Trophoblast cell (in vitro differentiated cells and primary cell): ENCODE measurements at regions not wholly inside any gene's neighbourhood (a gene's known extent, or its start where the extent isn't known, plus 50 kb on each side); places are given as distances from the start of the nearest gene placed in this dataset.

Source experiments
- DNase-seq, 2 donors: peaks; one replicate each; pipeline ENCODE4 v3.0.0-alpha.2; 2016
- H2AFZ ChIP-seq: 2 replicates; pipeline ENCODE4 v1.6.1; 2013; ENCODE audit warnings: low read length, moderate library complexity, mild to moderate bottlenecking; ENCODE audit not compliant: insufficient read depth, poor library complexity
- H2AK5ac ChIP-seq: 2 replicates; pipeline ENCODE4 v1.6.1; 2013; ENCODE audit warnings: mild to moderate bottlenecking, low read length
- H2BK120ac ChIP-seq: 2 replicates; pipeline ENCODE4 v1.6.1; 2013; ENCODE audit warnings: low read length, mild to moderate bottlenecking, moderate library complexity; ENCODE audit not compliant: insufficient read depth, poor library complexity
- H2BK12ac ChIP-seq: 2 replicates; pipeline ENCODE4 v1.6.1; 2013; ENCODE audit warnings: mild to moderate bottlenecking, low read length, moderate library complexity
- H2BK5ac ChIP-seq: 2 replicates; pipeline ENCODE4 v1.6.1; 2013; ENCODE audit warnings: low read length, low read depth, moderate library complexity, mild to moderate bottlenecking; ENCODE audit not compliant: poor library complexity
- H3K14ac ChIP-seq: 2 replicates; pipeline ENCODE4 v1.6.1; 2013; ENCODE audit warnings: mild to moderate bottlenecking, low read length
- H3K18ac ChIP-seq: 2 replicates; pipeline ENCODE4 v1.6.1; 2013; ENCODE audit warnings: mild to moderate bottlenecking, low read length
- H3K23ac ChIP-seq: 2 replicates; pipeline ENCODE4 v1.6.1; 2013; ENCODE audit warnings: low read length
- H3K27ac ChIP-seq: 2 replicates; pipeline ENCODE4 v1.5.1; 2013; ENCODE audit warnings: low read depth, mild to moderate bottlenecking, inconsistent platforms, low read length, moderate library complexity
- H3K27me3 ChIP-seq: 2 replicates; pipeline ENCODE4 v1.6.1; 2013; ENCODE audit warnings: inconsistent platforms, mild to moderate bottlenecking, low read length, moderate library complexity; ENCODE audit not compliant: insufficient read depth
- H3K36me3 ChIP-seq, 2 experiments: 1 replicate in 1 of 2; 2 replicates in 1 of 2; pipeline ENCODE4 v1.6.1; 2013; ENCODE audit warnings: low read length in 2 of 2, mild to moderate bottlenecking in 2 of 2, moderate library complexity in 1 of 2; ENCODE audit not compliant: insufficient read depth in 2 of 2, control insufficient read depth in 1 of 2
- H3K4ac ChIP-seq: 2 replicates; pipeline ENCODE4 v1.6.1; 2013; ENCODE audit warnings: low read depth, mild to moderate bottlenecking, low read length, moderate library complexity
- H3K4me1 ChIP-seq, 2 experiments: 1 replicate in 1 of 2; 2 replicates in 1 of 2; pipeline ENCODE4 v1.6.1; 2013; ENCODE audit warnings: low read length in 2 of 2, mild to moderate bottlenecking in 2 of 2, moderate library complexity in 1 of 2; ENCODE audit not compliant: insufficient read depth in 2 of 2, control insufficient read depth in 1 of 2
- H3K4me2 ChIP-seq: 2 replicates; pipeline ENCODE4 v1.6.1; 2013; ENCODE audit warnings: inconsistent platforms, mild to moderate bottlenecking, low read length, moderate library complexity
- H3K4me3 ChIP-seq: 2 replicates; pipeline ENCODE4 v1.5.1; 2013; ENCODE audit warnings: mild to moderate bottlenecking, low read depth, low read length, inconsistent platforms
- H3K79me1 ChIP-seq: one replicate; pipeline ENCODE4 v1.6.1; 2013; ENCODE audit warnings: low read length
- H3K79me2 ChIP-seq: 2 replicates; pipeline ENCODE4 v1.6.1; 2013; ENCODE audit warnings: low read length, mild to moderate bottlenecking; ENCODE audit not compliant: control insufficient read depth, insufficient read depth, poor library complexity
- H3K9ac ChIP-seq: 2 replicates; pipeline ENCODE4 v1.6.1; 2013; ENCODE audit warnings: mild to moderate bottlenecking, low read length
- H3K9me3 ChIP-seq: 2 replicates; pipeline ENCODE4 v1.6.1; 2013; ENCODE audit warnings: low read depth, mild to moderate bottlenecking, control low read depth, inconsistent platforms, low read length; ENCODE audit not compliant: insufficient read depth
- H4K12ac ChIP-seq: 2 replicates; pipeline ENCODE4 v1.6.1; 2013; ENCODE audit warnings: low read depth, mild to moderate bottlenecking, low read length, moderate library complexity
- H4K8ac ChIP-seq: 2 replicates; pipeline ENCODE4 v1.6.1; 2013; ENCODE audit warnings: low read depth, mild to moderate bottlenecking, low read length, moderate library complexity
- H4K91ac ChIP-seq: one replicate; pipeline ENCODE4 v1.6.1; 2013; ENCODE audit warnings: low read depth, mild to moderate bottlenecking, low read length, moderate library complexity
- WGBS: extraction: QIAGEN DNeasy Blood & Tissue Kit; methylation state at CpG from one replicate; pipeline ENCODE4 v1.1.7; 2013; ENCODE audit warnings: missing lambda C conversion rate; ENCODE audit not compliant: insufficient read length, insufficient coverage; ENCODE audit errors: extremely low coverage; 5-methylcytosine and 5-hydroxymethylcytosine counted together

DNA sequence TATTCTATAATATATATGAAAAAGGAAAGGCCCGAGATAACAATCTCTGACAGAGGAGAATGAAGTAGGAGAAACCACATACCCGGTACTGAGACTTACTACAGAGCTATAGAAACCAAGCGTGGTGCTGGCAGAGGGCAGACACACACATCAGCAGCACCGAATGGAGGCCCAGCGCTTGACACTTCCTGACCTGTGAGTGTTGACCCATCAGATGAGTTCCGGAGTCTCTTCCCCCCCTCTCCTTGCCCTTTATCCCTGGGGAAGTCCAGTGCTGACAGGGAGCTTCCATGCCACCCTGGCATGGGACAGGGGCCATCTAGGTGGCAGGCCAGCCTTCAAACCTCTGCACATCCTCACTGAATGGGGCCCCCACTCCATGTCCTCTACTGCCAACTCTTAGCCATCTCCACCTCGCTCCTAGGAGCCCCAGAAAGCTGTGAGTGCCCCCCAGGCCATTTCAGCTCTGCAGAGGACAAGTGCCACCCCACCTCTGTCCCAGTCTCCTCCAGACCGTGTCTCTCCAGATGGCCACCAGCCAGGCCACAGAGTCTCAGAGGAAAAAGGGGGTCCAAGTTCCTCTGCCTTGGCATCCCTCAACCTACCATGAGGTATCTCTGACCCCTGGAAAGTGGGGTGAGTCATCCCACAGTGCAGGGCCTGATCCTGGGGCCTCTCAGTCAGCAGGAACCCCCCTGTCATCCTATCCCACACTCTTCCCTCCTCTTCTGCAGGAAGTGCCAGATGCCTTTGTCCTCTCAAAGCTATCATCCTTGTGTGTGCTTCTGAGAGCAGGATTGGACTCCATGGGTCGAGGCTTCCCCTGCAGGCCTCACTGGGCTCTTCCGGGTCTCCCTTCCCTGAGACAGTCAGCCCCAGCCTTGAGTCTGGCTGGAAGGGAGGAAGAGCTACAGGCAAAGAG is 116.5 kb upstream of the ALDH1A3 start:
- no CpG with 5 or more reads among the region's 10 CpGs for WGBS
- Histone ChIP-seq H3K4ac (no peak overlapping the region), H4K8ac (no peak overlapping the region)

GRCh38 chr15:100763835-100764750 is 115.5 kb upstream of the ALDH1A3 start:
- Histone ChIP-seq H3K9me3 (no peaks in the 10 kb centered on the region), H3K27ac (no peak overlapping the region), H3K4me3 (no peak overlapping the region), H2BK5ac (no peak overlapping the region), H3K79me2 (no peaks in the 10 kb centered on the region), H3K79me1 (no peaks in the 10 kb centered on the region), H4K91ac (no peak overlapping the region), H3K9ac (no peak overlapping the region), H4K12ac (no peak overlapping the region), H3K4me2 (no peak overlapping the region), H3K14ac (no peak overlapping the region), H3K18ac (no peak overlapping the region), H2AK5ac (no peak overlapping the region), H2BK12ac (no peak overlapping the region), H3K27me3 (no peaks in the 10 kb centered on the region), H3K4me1 (no peaks in the 10 kb centered on the region), H3K36me3 (no peaks in the 10 kb centered on the region), H4K8ac (no peak overlapping the region), H2BK120ac (no peak overlapping the region), H2AFZ (no peak overlapping the region), H3K23ac (no peak overlapping the region), H3K4ac (no peak overlapping the region)
- no peak for DNase-seq
- WGBS = no CpG with 5 or more reads among the region's 20 CpGs

More for the DNA sequence above, 116.5 kb upstream of the ALDH1A3 start:
- Histone ChIP-seq H2BK120ac (no peak overlapping the region), H3K27ac (no peak overlapping the region), H2BK12ac (no peak overlapping the region), H3K23ac (no peak overlapping the region), H3K4me2 (no peak overlapping the region), H3K36me3 (no peaks in the 10 kb centered on the region), H3K4me1 (no peaks in the 10 kb centered on the region), H2AFZ (no peak overlapping the region), H2BK5ac (no peak overlapping the region), H3K27me3 (no peaks in the 10 kb centered on the region), H3K79me2 (no peaks in the 10 kb centered on the region), H4K91ac (no peak overlapping the region), H3K14ac (no peak overlapping the region), H4K12ac (no peak overlapping the region), H3K9me3 (no peaks in the 10 kb centered on the region), H3K18ac (no peak overlapping the region), H3K79me1 (no peaks in the 10 kb centered on the region), H3K4me3 (no peak overlapping the region), H2AK5ac (no peak overlapping the region), H3K9ac (no peak overlapping the region)
- no peak for DNase-seq

DNA sequence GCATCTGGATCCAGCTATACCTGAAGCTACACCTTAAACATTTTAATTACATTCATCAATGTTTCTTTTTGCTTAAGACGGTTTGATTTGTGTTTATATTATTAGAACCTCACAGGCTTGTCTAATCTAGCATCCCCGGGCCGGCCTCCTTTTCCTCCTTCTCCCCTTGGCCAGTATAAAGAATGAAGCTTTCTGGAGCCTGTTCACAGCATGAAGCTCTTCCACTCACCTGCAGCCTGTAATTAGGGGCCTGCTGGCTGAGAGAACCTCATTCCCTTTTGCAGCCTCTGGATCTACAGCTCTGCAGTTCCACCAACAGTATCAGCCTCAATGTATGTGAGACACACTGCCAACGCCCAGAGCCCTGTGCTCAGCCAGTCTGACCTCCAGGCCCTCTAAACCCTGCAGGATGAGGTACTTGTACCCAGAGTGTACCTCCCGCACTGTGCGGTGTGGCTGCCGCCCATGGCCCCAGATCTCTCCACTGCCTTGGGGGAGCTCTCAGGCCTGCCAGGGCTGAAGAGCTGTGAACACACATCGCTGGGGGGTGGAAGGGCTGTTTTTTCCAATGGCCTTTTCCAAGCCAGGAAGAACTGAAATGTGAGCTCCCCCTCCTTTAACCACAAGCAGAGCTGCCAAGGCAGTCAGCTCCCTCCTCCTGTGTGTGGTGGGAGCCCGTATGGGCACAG is 114.7 kb upstream of the ALDH1A3 start:
- H3K4me1 ChIP-seq = no peaks in the 10 kb centered on the region
- H3K27ac ChIP-seq = no peak overlapping the region
- no peak overlapping the region for H3K23ac ChIP-seq
- H3K27me3 ChIP-seq = no peaks in the 10 kb centered on the region
- H3K36me3 ChIP-seq = no peaks in the 10 kb centered on the region
- no peak overlapping the region for H2BK120ac ChIP-seq
- H3K14ac ChIP-seq = no peak overlapping the region
- no peak overlapping the region for H3K4me2 ChIP-seq
- H3K79me1 ChIP-seq = no peaks in the 10 kb centered on the region
- H3K79me2 ChIP-seq = no peaks in the 10 kb centered on the region
- H2AFZ ChIP-seq = no peak overlapping the region
- H2BK12ac ChIP-seq = no peak overlapping the region
- no peak overlapping the region for H3K18ac ChIP-seq
- H2AK5ac ChIP-seq = no peak overlapping the region
- no peak overlapping the region for H4K12ac ChIP-seq
- no peak for DNase-seq
- WGBS = no CpG with 5 or more reads among the region's 9 CpGs
- no peak overlapping the region for H4K91ac ChIP-seq
- no peak overlapping the region for H3K4me3 ChIP-seq
- no peak overlapping the region for H3K4ac ChIP-seq
- H3K9me3 ChIP-seq = no peaks in the 10 kb centered on the region
- no peak overlapping the region for H2BK5ac ChIP-seq
- no peak overlapping the region for H4K8ac ChIP-seq
- H3K9ac ChIP-seq = no peak overlapping the region

DNA sequence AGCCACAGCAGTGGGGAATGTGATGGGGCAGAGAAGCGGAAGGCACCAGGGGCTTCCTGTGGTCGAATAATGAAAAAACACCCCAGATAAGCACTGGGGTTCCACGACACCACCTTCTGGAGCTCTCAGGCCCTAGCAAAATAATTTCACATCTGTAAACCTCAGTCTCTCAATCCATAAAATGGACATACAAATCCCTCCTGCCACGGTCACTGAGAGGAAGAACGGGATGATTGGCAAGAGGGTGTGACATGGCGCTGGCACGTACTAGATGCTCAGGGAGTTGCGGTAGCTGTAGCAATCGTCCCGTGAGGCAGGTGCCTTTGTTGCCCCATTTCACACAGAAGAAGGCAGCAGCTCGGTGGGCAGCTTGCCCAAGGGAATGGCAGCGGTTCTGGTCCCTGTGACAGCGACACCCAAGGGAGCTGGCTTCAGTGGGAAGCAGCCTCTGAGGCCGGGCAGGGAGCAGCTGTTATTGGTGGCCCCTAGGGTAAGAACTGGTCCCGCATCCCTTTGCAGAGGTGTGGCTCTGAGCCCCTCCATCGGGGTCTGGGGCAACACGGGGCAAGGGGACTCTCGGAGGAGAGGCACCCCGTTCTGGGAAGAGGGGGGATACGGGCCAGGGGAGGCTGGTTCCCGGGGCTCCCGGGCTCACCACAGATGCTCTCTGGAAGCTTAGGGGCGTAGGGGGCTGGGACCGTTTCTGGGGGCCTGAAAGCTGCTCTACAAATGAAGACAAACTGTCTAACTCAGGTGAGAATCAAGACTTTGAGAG is 114.0 kb upstream of the ALDH1A3 start:
- no peaks in the 10 kb centered on the region for H3K27me3 ChIP-seq
- H3K18ac ChIP-seq = no peak overlapping the region
- H3K27ac ChIP-seq = no peak overlapping the region
- no peak overlapping the region for H3K14ac ChIP-seq
- no peak overlapping the region for H2BK5ac ChIP-seq
- no peaks in the 10 kb centered on the region for H3K36me3 ChIP-seq
- no peak overlapping the region for H4K8ac ChIP-seq
- H2AFZ ChIP-seq = no peak overlapping the region
- no peak overlapping the region for H2BK12ac ChIP-seq
- DNase-seq = no peak
- no peak overlapping the region for H2BK120ac ChIP-seq
- no peak overlapping the region for H3K4me2 ChIP-seq
- no peaks in the 10 kb centered on the region for H3K79me1 ChIP-seq
- no peak overlapping the region for H2AK5ac ChIP-seq
- H3K9me3 ChIP-seq = no peaks in the 10 kb centered on the region
- no peak overlapping the region for H4K12ac ChIP-seq
- no CpG with 5 or more reads among the region's 24 CpGs for WGBS
- no peak overlapping the region for H3K23ac ChIP-seq
- H4K91ac ChIP-seq = no peak overlapping the region
- H3K4me1 ChIP-seq = no peaks in the 10 kb centered on the region
- no peaks in the 10 kb centered on the region for H3K79me2 ChIP-seq
- no peak overlapping the region for H3K9ac ChIP-seq
- no peak overlapping the region for H3K4ac ChIP-seq
- no peak overlapping the region for H3K4me3 ChIP-seq
